H1 (cell line): ENCODE measurements at regions not wholly inside any gene's neighbourhood (a gene's known extent, or its start where the extent isn't known, plus 50 kb on each side); places are given as distances from the start of the nearest gene placed in this dataset.

Experiments used
- CTCF ChIA-PET: fragments of 300-600 bp; sonication (Branson Sonifier 250); formaldehyde crosslinking; loops from one replicate; lab custom pipeline; 2021; ENCODE audit not compliant: partially characterized antibody; lab: Charles Lee
- POLR2A ChIA-PET: fragments of 300-600 bp; sonication (Branson Sonifier 250); formaldehyde crosslinking; loops from one replicate; lab custom pipeline; 2021; ENCODE audit warnings: inconsistent platforms; ENCODE audit not compliant: partially characterized antibody; lab: Charles Lee
- DNase-seq, 2 experiments: peaks; one replicate each; pipeline versions ENCODE4 v3.0.0 to v3.0.0-alpha.2; 2010 to 2022; ENCODE audit warnings: low spot score in 2 of 2, low read depth in 1 of 2, mixed read lengths in 1 of 2
- FAIRE-seq: peaks from 2 replicates; lab custom pipeline; 2011; peaks lifted over from hg19 to GRCh38; lab: Jason Lieb, UNC
- H2AFZ ChIP-seq: 2 replicates; pipeline ENCODE4 v1.8.1; 2012; ENCODE audit warnings: low read length, inconsistent platforms
- H2AK5ac ChIP-seq: 2 replicates; pipeline ENCODE4 v1.6.1; 2013; ENCODE audit warnings: low read depth, low read length
- H2BK120ac ChIP-seq: replicated peaks from 2 replicates; pipeline ENCODE3; 2013; ENCODE audit warnings: low read depth, low read length, inconsistent platforms
- H2BK12ac ChIP-seq: 2 replicates; pipeline ENCODE4 v1.6.1; 2013; ENCODE audit warnings: low read depth, low read length
- H2BK15ac ChIP-seq: 2 replicates; pipeline ENCODE4 v1.6.1; 2013; ENCODE audit warnings: low read length
- H2BK20ac ChIP-seq: 2 replicates; pipeline ENCODE4 v1.6.1; 2013; ENCODE audit warnings: low read length
- H2BK5ac ChIP-seq: 2 replicates; pipeline ENCODE4 v1.6.1; 2013; ENCODE audit warnings: low read depth, low read length
- H3K14ac ChIP-seq: 2 replicates; pipeline ENCODE4 v1.6.1; 2013; ENCODE audit warnings: inconsistent platforms; ENCODE audit not compliant: insufficient read length
- H3K18ac ChIP-seq: 2 replicates; pipeline ENCODE4 v1.6.1; 2013; ENCODE audit warnings: low read length; ENCODE audit errors: extremely low read depth
- H3K23ac ChIP-seq: 2 replicates; pipeline ENCODE4 v1.6.1; 2013; ENCODE audit warnings: inconsistent platforms; ENCODE audit not compliant: insufficient read length
- H3K23me2 ChIP-seq: 2 replicates; pipeline ENCODE4 v1.6.1; 2013; ENCODE audit warnings: low read depth, low read length
- H3K27ac ChIP-seq: 2 replicates; pipeline ENCODE4 v1.6.1; 2011; ENCODE audit warnings: low read depth, low read length, inconsistent platforms
- H3K27me3 ChIP-seq, 4 experiments: replicated peaks in 1 of 4; 1 replicate in 1 of 4; 2 replicates in 3 of 4; pipeline versions ENCODE4 v1.6.1 to v1.8.1; 2011 to 2013; ENCODE audit warnings: low read length in 3 of 4, mild to moderate bottlenecking in 3 of 4, inconsistent platforms in 2 of 4, mixed read lengths in 2 of 4, moderate library complexity in 1 of 4; ENCODE audit not compliant: control insufficient read depth in 3 of 4, insufficient read depth in 3 of 4; ENCODE audit errors: extremely low read depth in 1 of 4
- H3K36me3 ChIP-seq, 4 experiments: 2 replicates each; pipeline versions ENCODE4 v1.6.1 to v1.8.1; 2011 to 2013; ENCODE audit warnings: mild to moderate bottlenecking in 4 of 4, low read length in 3 of 4, moderate library complexity in 2 of 4, control low read depth in 1 of 4, inconsistent platforms in 1 of 4; ENCODE audit not compliant: insufficient read depth in 4 of 4, control insufficient read depth in 2 of 4
- H3K4ac ChIP-seq: replicated peaks from 2 replicates; pipeline ENCODE3; 2013; ENCODE audit warnings: low read length, low read depth, mixed read lengths, inconsistent platforms; ENCODE audit not compliant: insufficient read length
- H3K4me1 ChIP-seq, 4 experiments: replicated peaks in 1 of 4; 1 replicate in 1 of 4; 2 replicates in 3 of 4; pipeline versions ENCODE4 v1.6.1 to v1.8.1; 2011 to 2013; ENCODE audit warnings: low read length in 3 of 4, inconsistent platforms in 2 of 4, mixed read lengths in 1 of 4; ENCODE audit not compliant: insufficient read depth in 4 of 4, control insufficient read depth in 3 of 4
- H3K4me2 ChIP-seq, 2 experiments: 2 replicates each; pipeline versions ENCODE4 v1.6.1 to v1.8.1; 2011 to 2013; ENCODE audit warnings: low read depth in 2 of 2, low read length in 2 of 2, control low read depth in 1 of 2, inconsistent platforms in 1 of 2, mild to moderate bottlenecking in 1 of 2; ENCODE audit not compliant: insufficient read depth in 1 of 2
- H3K4me3 ChIP-seq, 4 experiments: fragments of 200-600, 300-600 bp in 1 of 4; sonication (generic), shearing (Covaris generic), sonication (Bioruptor Twin) in 1 of 4; 2 replicates each; pipeline versions ENCODE4 v1.5.1 to v1.8.1; 2011 to 2016; ENCODE audit warnings: low read length in 4 of 4, low read depth in 3 of 4, control low read depth in 2 of 4, inconsistent platforms in 2 of 4, mild to moderate bottlenecking in 2 of 4, mixed read lengths in 1 of 4, moderate library complexity in 1 of 4; ENCODE audit not compliant: insufficient read depth in 2 of 4; ENCODE audit errors: extremely low read depth in 1 of 4
- H3K56ac ChIP-seq: replicated peaks from 2 replicates; pipeline ENCODE3; 2013; ENCODE audit warnings: low read depth, mild to moderate bottlenecking, mixed read lengths, low read length, inconsistent platforms; ENCODE audit not compliant: insufficient read length
- H3K79me1 ChIP-seq: 2 replicates; pipeline ENCODE4 v1.6.1; 2013; ENCODE audit warnings: low read depth, low read length, control low read depth
- H3K79me2 ChIP-seq, 2 experiments: 2 replicates each; pipeline versions ENCODE4 v1.6.1 to v1.8.1; 2012 to 2013; ENCODE audit warnings: low read length in 2 of 2, mild to moderate bottlenecking in 2 of 2, inconsistent platforms in 1 of 2; ENCODE audit not compliant: insufficient read depth in 2 of 2, control insufficient read depth in 1 of 2
- H3K9ac ChIP-seq, 4 experiments: replicated peaks in 1 of 4; 1 replicate in 1 of 4; 2 replicates in 3 of 4; pipeline versions ENCODE4 v1.6.1 to v1.8.1; 2011 to 2013; ENCODE audit warnings: low read depth in 3 of 4, low read length in 3 of 4, control low read depth in 2 of 4, mild to moderate bottlenecking in 2 of 4, moderate library complexity in 2 of 4, inconsistent platforms in 1 of 4; ENCODE audit errors: extremely low read depth in 1 of 4
- H3K9me3 ChIP-seq, 2 experiments: 2 replicates each; pipeline versions ENCODE4 v1.6.1 to v1.8.1; 2012 to 2013; ENCODE audit warnings: mild to moderate bottlenecking in 2 of 2, moderate library complexity in 2 of 2, control low read depth in 1 of 2, inconsistent platforms in 1 of 2, low read depth in 1 of 2, low read length in 1 of 2, mixed read lengths in 1 of 2; ENCODE audit not compliant: insufficient read depth in 2 of 2
- H4K20me1 ChIP-seq, 2 experiments: replicated peaks in 1 of 2; 2 replicates each; pipeline versions ENCODE3 to v1.8.1; 2011 to 2013; ENCODE audit warnings: inconsistent platforms in 2 of 2, low read length in 2 of 2, mild to moderate bottlenecking in 1 of 2; ENCODE audit not compliant: insufficient read depth in 2 of 2, control insufficient read depth in 1 of 2
- H4K5ac ChIP-seq: 2 replicates; pipeline ENCODE4 v1.6.1; 2013; ENCODE audit warnings: low read length, low read depth, mixed read lengths, inconsistent platforms; ENCODE audit not compliant: insufficient read length
- H4K8ac ChIP-seq: 2 replicates; pipeline ENCODE4 v1.8.0; 2013; ENCODE audit warnings: mild to moderate bottlenecking, moderate library complexity, low read length, inconsistent platforms; ENCODE audit not compliant: insufficient read depth; ENCODE audit errors: extremely low read depth
- H4K91ac ChIP-seq: replicated peaks from 2 replicates; pipeline ENCODE3; 2013; ENCODE audit warnings: low read length, mixed read lengths, inconsistent platforms; ENCODE audit not compliant: insufficient read length
- ASH2L ChIP-seq: fragments of 200-600, 300-600 bp; sonication (generic); IDR thresholded peaks from one replicate; pipeline ENCODE4 v1.7.1; 2017; ENCODE audit warnings: low read length
- CHD1 ChIP-seq: IDR thresholded peaks from 2 replicates; pipeline ENCODE4 v1.6.1; 2012; ENCODE audit warnings: low read depth, low read length, improper control_type of control experiment
- HDAC6 ChIP-seq: IDR thresholded peaks from one replicate; pipeline ENCODE4 v1.7.1; 2012; ENCODE audit warnings: low read depth, mild to moderate bottlenecking, inconsistent platforms, low read length, moderate library complexity
- POLR2A ChIP-seq, 2 experiments: IDR thresholded peaks; 1 replicate in 1 of 2; 2 replicates in 1 of 2; pipeline ENCODE4 v1.6.1; 2011; ENCODE audit warnings: low read depth in 2 of 2, low read length in 2 of 2, mild to moderate bottlenecking in 2 of 2; ENCODE audit errors: control extremely low read depth in 1 of 2
- WGBS, 2 experiments: shearing (Covaris generic) in 1 of 2; methylation state at CpG; one replicate each; pipeline versions ENCODE4 v1.1.6 to v1.1.7; 2013 to 2015; ENCODE audit warnings: low lambda C conversion rate in 2 of 2, mixed read lengths in 2 of 2, inconsistent platforms in 1 of 2, low coverage in 1 of 2, missing lambda C conversion rate in 1 of 2; ENCODE audit not compliant: insufficient replicate concordance in 2 of 2, insufficient coverage in 1 of 2, insufficient read length in 1 of 2; ENCODE audit errors: extremely low coverage in 1 of 2, missing lambda C conversion rate in 1 of 2; 5-methylcytosine and 5-hydroxymethylcytosine counted together

- Histone ChIP-seq H3K4me1 (no peaks in the 10 kb centered on the region; a peak in 2 of 7 replicates), H3K27ac (no peak overlapping the region), H2BK5ac (no peak overlapping the region), H2AFZ (no peak overlapping the region), H2BK15ac (no peak overlapping the region), H4K8ac (no peak overlapping the region), H2BK20ac (no peak overlapping the region), H2BK120ac (no peak overlapping the region), H3K4ac (no peak overlapping the region), H3K27me3 (no peaks in the 10 kb centered on the region), H4K91ac (no peak overlapping the region), H2BK12ac (no peak overlapping the region), H4K20me1 (no peaks in the 10 kb centered on the region), H3K4me3 (no peak overlapping the region), H3K9me3 (peaks cover 4 to 5% of the 10 kb centered on the region in 2 experiments; a peak in 2 of 4 replicates), H3K79me1 (no peaks in the 10 kb centered on the region), H4K5ac (no peak overlapping the region), H3K18ac (no peak overlapping the region), H3K23me2 (no peaks in the 10 kb centered on the region), H3K9ac (no peak overlapping the region), H3K56ac (no peak overlapping the region), H2AK5ac (no peak overlapping the region), H3K4me2 (no peak overlapping the region), H3K14ac (no peak overlapping the region), H3K79me2 (no peaks in the 10 kb centered on the region), H3K23ac (no peak overlapping the region), H3K36me3 (no peaks in the 10 kb centered on the region)
- DNase-seq (no peak), FAIRE-seq (no peak)
- TF ChIP-seq HDAC6 (no peak), ASH2L (no peak), POLR2A (IDR thresholded peaks at IDR 0.05; ENCODE audit: control extremely low read depth in 1 of 2, low read depth in 2 of 2, low read length in 2 of 2) (no peak), CHD1 (no peak)
- 79% methylated on average over 7 of the region's 7 CpGs; no CpG with 5 or more reads in 1 of the 2 experiments for WGBS, 2 experiments
- POLR2A ChIA-PET, result interaction anchor here (0.9 kb wide), 1 partner anchor 18 kb away, joined by 3 read pairs; no protein-coding TSS in a partner anchor
- CTCF ChIA-PET, result interaction anchor here (0.7 to 1.2 kb wide), 4 partner anchors 24 to 752 kb away, joined by 3 to 5 read pairs (median 3); no protein-coding TSS in a partner anchor
These were observed 418.9 kb downstream of the PRDM2 start for GRCh38 chr1:14118691-14119485.
